MM.1S (cell line): ENCODE measurements at regions not wholly inside any gene's neighbourhood (a gene's known extent, or its start where the extent isn't known, plus 50 kb on each side); places are given as distances from the start of the nearest gene placed in this dataset.

Source experiments
- DNase-seq: peaks from one replicate; pipeline ENCODE4 v3.0.0-alpha.2; 2015
- H2AFZ ChIP-seq: fragments of 300-600 bp; sonication (generic); 2 replicates; pipeline ENCODE4 v1.6.0; 2016; ENCODE audit warnings: antibody characterized with exemption, low read length
- H3F3A ChIP-seq: fragments of 300-600 bp; sonication (generic); 2 replicates; pipeline ENCODE4 v1.6.1; 2016; ENCODE audit warnings: mild to moderate bottlenecking, antibody characterized with exemption, low read length, moderate library complexity, mixed read lengths; ENCODE audit not compliant: insufficient read depth
- H3K27ac ChIP-seq: fragments of 300-600 bp; sonication (generic); 2 replicates; pipeline ENCODE4 v1.5.1; 2016; ENCODE audit warnings: mild to moderate bottlenecking, low read length
- H3K27me3 ChIP-seq: fragments of 300-600 bp; sonication (generic); replicated peaks from 2 replicates; pipeline ENCODE4 v1.6.0; 2016; ENCODE audit warnings: low read length; ENCODE audit not compliant: insufficient read depth
- H3K36me3 ChIP-seq: fragments of 300-600 bp; sonication (generic); replicated peaks from 2 replicates; pipeline ENCODE4 v1.6.1; 2016; ENCODE audit warnings: mild to moderate bottlenecking, low read length, mixed read lengths; ENCODE audit not compliant: insufficient read depth
- H3K4me1 ChIP-seq: fragments of 300-600 bp; sonication (generic); 2 replicates; pipeline ENCODE4 v1.6.1; 2016; ENCODE audit warnings: low read length, mixed read lengths
- H3K4me2 ChIP-seq: fragments of 300-600 bp; sonication (generic); 2 replicates; pipeline ENCODE4 v1.6.0; 2016; ENCODE audit warnings: low read depth, low read length
- H3K4me3 ChIP-seq: fragments of 300-600 bp; sonication (generic); 2 replicates; pipeline ENCODE4 v1.5.1; 2016; ENCODE audit warnings: low read length, mixed read lengths
- H3K79me2 ChIP-seq: fragments of 300-600 bp; sonication (generic); 2 replicates; pipeline ENCODE4 v1.6.1; 2016; ENCODE audit warnings: mixed run types, low read length, mixed read lengths
- H3K9ac ChIP-seq: fragments of 300-600 bp; sonication (generic); 2 replicates; pipeline ENCODE4 v1.6.1; 2016; ENCODE audit warnings: low read length, mixed read lengths
- H3K9me2 ChIP-seq: fragments of 300-600 bp; sonication (generic); replicated peaks from 2 replicates; pipeline ENCODE4 v1.6.1; 2016; ENCODE audit warnings: mild to moderate bottlenecking, low read length, mixed read lengths; ENCODE audit not compliant: insufficient read depth
- H3K9me3 ChIP-seq: fragments of 300-600 bp; sonication (generic); replicated peaks from 2 replicates; pipeline ENCODE4 v1.6.1; 2016; ENCODE audit warnings: mild to moderate bottlenecking, low read length, mixed read lengths; ENCODE audit not compliant: insufficient read depth
- H4K20me1 ChIP-seq: fragments of 300-600 bp; sonication (generic); 2 replicates; pipeline ENCODE4 v1.6.1; 2016; ENCODE audit warnings: mild to moderate bottlenecking, low read length, moderate library complexity, mixed read lengths; ENCODE audit not compliant: insufficient read depth
- CTCF ChIP-seq: fragments of 300-600 bp; sonication (generic); IDR thresholded peaks from 2 replicates; pipeline ENCODE4 v1.5.1; 2016; ENCODE audit warnings: antibody characterized with exemption, low read length, mixed read lengths
- EZH2 ChIP-seq: fragments of 300-600 bp; sonication (generic); optimal IDR thresholded peaks from 2 replicates; pipeline ENCODE3; 2017; ENCODE audit warnings: low read depth, mild to moderate bottlenecking, antibody characterized with exemption, low read length, mixed read lengths
- EZH2phosphoT487 ChIP-seq: fragments of 300-600 bp; sonication (generic); IDR thresholded peaks from 2 replicates; pipeline ENCODE4 v1.6.1; 2018; ENCODE audit warnings: antibody characterized with exemption, low read length

DNA sequence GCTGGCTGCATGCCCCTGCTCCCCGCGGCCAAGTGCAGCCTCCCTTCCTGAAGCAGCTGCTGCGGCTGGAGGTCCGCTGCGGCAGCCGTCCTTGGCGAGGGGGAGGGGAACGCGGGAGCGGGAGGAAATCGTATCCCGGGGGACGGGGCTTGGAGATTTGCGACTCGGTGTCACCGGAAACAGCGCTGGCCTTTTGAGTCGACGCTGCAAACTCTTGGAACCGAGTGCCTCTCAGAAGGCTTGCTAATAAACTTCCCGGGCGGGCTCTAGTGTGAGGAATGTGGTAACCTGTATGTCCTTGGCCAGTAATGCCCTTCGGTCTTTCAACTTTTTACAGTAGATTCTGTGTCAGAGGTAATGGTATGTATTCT, 82.7 kb downstream of the PTPDC1 start:
- no peaks in the 10 kb centered on the region for H3K9me2 ChIP-seq
- H3K9ac ChIP-seq: peak overlapping the region; percentile 83
- no peaks in the 10 kb centered on the region for H3K27me3 ChIP-seq
- peaks cover 9% of the 10 kb centered on the region; the same call in 1 of the 2 replicates for H3K36me3 ChIP-seq
- H3K4me2 ChIP-seq: peak overlapping the region; percentile 77
- H3K4me1 ChIP-seq: peaks cover 26% of the 10 kb centered on the region
- TF ChIP-seq EZH2 (no peak), EZH2phosphoT487 (no peak), CTCF (no peak)
- H3K4me3 ChIP-seq: peak overlapping the region; percentile 71
- 0 out of 2 replicates have a peak, but pooled peaks cover 2% of the 10 kb centered on the region for H3F3A ChIP-seq
- no peak for DNase-seq
- H3K9me3 ChIP-seq: no peaks in the 10 kb centered on the region
- peaks cover 39% of the 10 kb centered on the region for H4K20me1 ChIP-seq
- H3K27ac ChIP-seq: peak overlapping the region; percentile 80
- peaks cover 52% of the 10 kb centered on the region for H3K79me2 ChIP-seq
- H2AFZ ChIP-seq: no peak overlapping the region

- no peaks in the 10 kb centered on the region for H3K9me3 ChIP-seq
- peaks cover 26% of the 10 kb centered on the region for H3K4me1 ChIP-seq
- no peaks in the 10 kb centered on the region for H3K27me3 ChIP-seq
- H3K27ac ChIP-seq: peak overlapping the region; percentile 80
- H3K9ac ChIP-seq: peak overlapping the region; percentile 83
- H3F3A ChIP-seq: 0 out of 2 replicates have a peak, but pooled peaks cover 2% of the 10 kb centered on the region
- H3K4me2 ChIP-seq: peak overlapping the region; percentile 77
- H3K36me3 ChIP-seq: peaks cover 11% of the 10 kb centered on the region; the same call in 1 of the 2 replicates
- DNase-seq: no peak
- peak overlapping the region; percentile 71 for H3K4me3 ChIP-seq
- TF ChIP-seq CTCF (no peak), EZH2phosphoT487 (no peak), EZH2 (no peak)
- H4K20me1 ChIP-seq: peaks cover 43% of the 10 kb centered on the region
- no peak overlapping the region for H2AFZ ChIP-seq
- H3K79me2 ChIP-seq: peaks cover 56% of the 10 kb centered on the region
- H3K9me2 ChIP-seq: no peaks in the 10 kb centered on the region
Observed at GRCh38 chr9:94167376-94167890, 83.2 kb downstream of the PTPDC1 start.

GRCh38 chr9:94168203-94169000, 84.1 kb downstream of the PTPDC1 start:
- peaks cover 11% of the 10 kb centered on the region; the same call in 1 of the 2 replicates for H3K36me3 ChIP-seq
- H4K20me1 ChIP-seq: peaks cover 53% of the 10 kb centered on the region
- H3K27ac ChIP-seq: no peak overlapping the region

More at GRCh38 chr9:94168203-94169000, 84.1 kb downstream of the PTPDC1 start:
- Histone ChIP-seq H2AFZ (no peak overlapping the region), H3K9me2 (no peaks in the 10 kb centered on the region), H3F3A (0 out of 2 replicates have a peak, but pooled peaks cover 2% of the 10 kb centered on the region), H3K4me3 (peak overlapping the region; percentile 71), H3K9me3 (no peaks in the 10 kb centered on the region), H3K27me3 (no peaks in the 10 kb centered on the region), H3K4me1 (peaks cover 26% of the 10 kb centered on the region), H3K79me2 (peaks cover 66% of the 10 kb centered on the region), H3K4me2 (peak overlapping the region; percentile 77), H3K9ac (peak overlapping the region; percentile 83; the same call in 1 of the 2 replicates)
- no peak for DNase-seq
- TF ChIP-seq EZH2phosphoT487 (no peak), CTCF (no peak), EZH2 (no peak)
